Lower leg skin (tissue), 4 donors: ENCODE measurements at regions not wholly inside any gene's neighbourhood (a gene's known extent, or its start where the extent isn't known, plus 50 kb on each side); places are given as distances from the start of the nearest gene placed in this dataset.
"Not testable (repeated sequence)": the region's sequence is repeated elsewhere in the genome, so short reads cannot be mapped to it uniquely, and the experiment has no call there.

ENCODE experiments used
- DNase-seq, 2 donors: peaks; one replicate each; pipeline ENCODE4 v3.0.0-alpha.2; 2019; ENCODE audit warnings: low spot score in 2 of 2
- H3K4me3 ChIP-seq: fragments of 200-600 bp; sonication (generic); 2 replicates; pipeline ENCODE4 v1.5.1; 2017; ENCODE audit warnings: mild to moderate bottlenecking, low read depth; ENCODE audit not compliant: poor library complexity, severe bottlenecking
- POLR2A ChIP-seq, 2 donors: fragments of 450-650 bp; IDR thresholded peaks; one replicate each; pipeline ENCODE4 v1.6.1; 2016 to 2017; ENCODE audit warnings: antibody characterized with exemption in 2 of 2, mild to moderate bottlenecking in 1 of 2, moderate library complexity in 1 of 2
- WGBS, 2 donors: methylation state at CpG; one replicate each; pipeline ENCODE4 v1.1.5; 2018; 5-methylcytosine and 5-hydroxymethylcytosine counted together
- intact Hi-C: fragments of 100-400 bp; cut with DNase I; formaldehyde crosslinking; loops from one replicate; pipeline ENCODE4 v1.15.0; 2023; ENCODE audit warnings: low total_unique reads
- TF ChIP-seq, protein P1 (sequence below), 3 donors: fragments of 450-650 bp; IDR thresholded peaks; one replicate each; pipeline ENCODE4 v1.5.1; 2016; ENCODE audit warnings: antibody characterized with exemption in 3 of 3, mild to moderate bottlenecking in 3 of 3, moderate library complexity in 2 of 3

- no peak overlapping the region for H3K4me3 ChIP-seq
- TF ChIP-seq, protein P1, sequence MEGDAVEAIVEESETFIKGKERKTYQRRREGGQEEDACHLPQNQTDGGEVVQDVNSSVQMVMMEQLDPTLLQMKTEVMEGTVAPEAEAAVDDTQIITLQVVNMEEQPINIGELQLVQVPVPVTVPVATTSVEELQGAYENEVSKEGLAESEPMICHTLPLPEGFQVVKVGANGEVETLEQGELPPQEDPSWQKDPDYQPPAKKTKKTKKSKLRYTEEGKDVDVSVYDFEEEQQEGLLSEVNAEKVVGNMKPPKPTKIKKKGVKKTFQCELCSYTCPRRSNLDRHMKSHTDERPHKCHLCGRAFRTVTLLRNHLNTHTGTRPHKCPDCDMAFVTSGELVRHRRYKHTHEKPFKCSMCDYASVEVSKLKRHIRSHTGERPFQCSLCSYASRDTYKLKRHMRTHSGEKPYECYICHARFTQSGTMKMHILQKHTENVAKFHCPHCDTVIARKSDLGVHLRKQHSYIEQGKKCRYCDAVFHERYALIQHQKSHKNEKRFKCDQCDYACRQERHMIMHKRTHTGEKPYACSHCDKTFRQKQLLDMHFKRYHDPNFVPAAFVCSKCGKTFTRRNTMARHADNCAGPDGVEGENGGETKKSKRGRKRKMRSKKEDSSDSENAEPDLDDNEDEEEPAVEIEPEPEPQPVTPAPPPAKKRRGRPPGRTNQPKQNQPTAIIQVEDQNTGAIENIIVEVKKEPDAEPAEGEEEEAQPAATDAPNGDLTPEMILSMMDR (IDR thresholded peaks at IDR 0.05) = no peak
- no peak for TF ChIP-seq POLR2A (IDR thresholded peaks at IDR 0.05)
- DNase-seq = no peak
- intact Hi-C loops = no loop called here
- WGBS, 2 donors = 57% methylated on average over 2 of the region's 2 CpGs
These were observed 110.2 kb downstream of the MZT1 start for GRCh38 chr13:72617186-72617585.

DNA sequence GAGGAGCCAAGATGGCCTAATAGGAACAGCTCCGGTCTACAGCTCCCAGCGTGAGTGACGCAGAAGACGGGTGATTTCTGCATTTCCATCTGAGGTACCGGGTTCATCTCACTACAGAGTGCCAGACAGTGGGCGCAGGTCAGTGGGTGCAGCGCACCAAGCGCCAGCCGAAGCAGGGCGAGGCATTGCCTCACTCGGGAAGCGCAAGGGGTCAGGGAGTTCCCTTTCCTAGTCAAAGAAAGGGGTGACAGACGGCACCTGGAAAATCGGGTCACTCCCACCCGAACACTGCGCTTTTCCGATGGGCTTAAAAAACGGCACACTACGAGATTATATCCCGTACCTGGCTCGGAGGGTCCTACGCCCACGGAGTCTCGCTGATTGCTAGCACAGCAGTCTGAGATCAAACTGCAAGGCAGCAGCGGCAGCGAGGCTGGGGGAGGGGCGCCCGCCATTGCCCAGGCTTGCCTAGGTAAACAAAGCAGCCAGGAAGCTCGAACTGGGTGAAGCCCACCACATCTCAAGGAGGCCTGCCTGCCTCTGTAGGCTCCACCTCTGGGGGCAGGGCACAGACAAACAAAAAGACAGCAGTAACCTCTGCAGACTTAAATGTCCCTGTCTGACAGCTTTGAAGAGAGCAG, 117.1 kb downstream of the MZT1 start:
- intact Hi-C loops, H3K4me3 ChIP-seq, DNase-seq: not testable (repeated sequence)
- 89 to 91% methylated on average over 29 of the region's 29 CpGs for WGBS, 2 donors

DNA sequence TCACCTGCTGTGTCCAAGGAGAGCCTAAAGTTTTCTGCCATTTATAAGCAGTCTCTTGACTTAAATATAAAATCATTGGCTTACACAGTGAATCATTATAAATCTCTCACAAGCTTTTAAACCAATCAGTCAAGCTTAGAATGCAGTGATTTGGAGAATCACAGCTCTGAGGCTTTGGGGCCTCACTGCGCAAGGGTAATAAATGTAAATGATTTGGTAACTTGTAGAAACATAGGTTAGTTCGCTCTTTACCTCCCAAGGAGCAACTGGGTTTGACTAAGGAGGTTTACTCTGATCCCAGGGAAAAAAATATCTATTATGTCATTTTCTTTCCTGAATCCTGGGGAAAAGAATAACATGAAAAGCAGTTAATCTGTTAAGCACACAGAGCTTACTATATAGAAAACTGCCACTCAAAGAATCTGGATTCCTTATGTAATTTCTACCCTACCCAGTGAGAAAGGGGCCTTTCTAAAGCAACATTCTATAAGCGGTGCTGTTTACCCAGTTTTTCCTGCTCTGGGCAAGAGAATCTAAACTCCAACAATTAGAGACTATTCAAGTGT, 128.2 kb downstream of the MZT1 start:
- TF ChIP-seq POLR2A (IDR thresholded peaks at IDR 0.05) = no peak
- TF ChIP-seq, protein P1 (IDR thresholded peaks at IDR 0.05) = no peak
- 60 to 72% methylated on average over 3 of the region's 3 CpGs for WGBS, 2 donors
- DNase-seq = no peak
- no peak overlapping the region for H3K4me3 ChIP-seq
- intact Hi-C loops = no loop called here

DNA sequence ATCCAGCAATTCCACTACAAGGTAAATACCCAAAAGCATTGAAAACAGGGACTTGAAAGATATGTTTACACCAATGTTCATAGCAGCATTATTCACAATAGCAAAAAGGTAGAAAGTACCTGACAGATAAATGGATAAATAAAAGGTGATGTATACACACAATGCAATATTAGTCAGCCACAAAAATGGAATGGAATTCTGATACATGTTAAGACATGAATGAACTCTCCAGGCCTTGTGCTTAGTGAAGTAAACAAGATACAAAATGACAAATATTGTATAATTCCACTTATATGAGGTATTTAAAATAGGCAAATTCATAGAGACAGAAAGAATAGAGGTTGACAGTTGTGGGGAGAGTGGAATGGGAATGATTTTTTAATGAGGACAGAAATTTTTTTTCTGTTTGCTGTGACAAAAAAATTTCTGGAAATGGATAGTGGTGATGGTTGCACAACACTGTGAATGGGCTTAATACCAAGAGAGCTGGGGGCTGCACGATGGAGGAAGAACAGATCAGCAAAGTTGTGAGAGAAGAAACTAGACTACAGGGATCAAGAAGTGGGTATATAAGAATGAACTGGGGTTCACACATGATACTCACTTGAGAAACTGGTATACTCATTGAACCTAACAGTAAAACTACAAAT, 137.2 kb downstream of the MZT1 start:
- no peak overlapping the region for H3K4me3 ChIP-seq
- no peak for DNase-seq
- intact Hi-C loops = no loop called here
- 82 to 84% methylated on average over 1 of the region's 1 CpG for WGBS, 2 donors
- TF ChIP-seq, protein P1 (IDR thresholded peaks at IDR 0.05) = no peak
- TF ChIP-seq POLR2A (IDR thresholded peaks at IDR 0.05) = no peak

GRCh38 chr13:72586518-72586917, 140.9 kb downstream of the MZT1 start:
- DNase-seq = no peak
- intact Hi-C loops = no loop called here
- no peak for TF ChIP-seq POLR2A (IDR thresholded peaks at IDR 0.05)
- TF ChIP-seq, protein P1 (IDR thresholded peaks at IDR 0.05) = no peak
- no peak overlapping the region for H3K4me3 ChIP-seq
- 34% methylated on average over 3 of the region's 3 CpGs for WGBS, 2 donors

- 47 to 51% methylated on average over 2 of the region's 2 CpGs for WGBS, 2 donors
- TF ChIP-seq, protein P1 (IDR thresholded peaks at IDR 0.05) = no peak
- no peak for TF ChIP-seq POLR2A (IDR thresholded peaks at IDR 0.05)
These were observed 142.2 kb downstream of the MZT1 start for GRCh38 chr13:72585254-72585653.

More at GRCh38 chr13:72585254-72585653, 142.2 kb downstream of the MZT1 start:
- DNase-seq = no peak
- no peak overlapping the region for H3K4me3 ChIP-seq
- intact Hi-C loops = no loop called here
